SU-DHL-6 (cell line): ENCODE measurements at regions not wholly inside any gene's neighbourhood (a gene's known extent, or its start where the extent isn't known, plus 50 kb on each side); places are given as distances from the start of the nearest gene placed in this dataset.

Experiments used
- H2AFZ ChIP-seq: fragments of 200-600 bp; sonication (generic); 2 replicates; pipeline ENCODE4 v1.6.1; 2014; ENCODE audit warnings: low read depth, mild to moderate bottlenecking, moderate library complexity, mixed read lengths, antibody characterized with exemption, low read length; ENCODE audit not compliant: severe bottlenecking
- H3F3A ChIP-seq: fragments of 200-600 bp; shearing (Covaris generic); 2 replicates; pipeline ENCODE4 v1.6.0; 2016; ENCODE audit warnings: antibody characterized with exemption, mild to moderate bottlenecking; ENCODE audit not compliant: insufficient read depth
- H3K27ac ChIP-seq: fragments of 200-600 bp; sonication (generic); 2 replicates; pipeline ENCODE4 v1.5.1; 2016; ENCODE audit warnings: low read depth, mild to moderate bottlenecking, low read length, moderate library complexity, mixed read lengths
- H3K27me3 ChIP-seq: fragments of 200-600 bp; sonication (generic), shearing (Covaris generic); 2 replicates; pipeline ENCODE4 v1.6.0; 2014; ENCODE audit warnings: mild to moderate bottlenecking, low read length
- H3K36me3 ChIP-seq: fragments of 200-600 bp; sonication (generic); 2 replicates; pipeline ENCODE4 v1.6.1; 2014; ENCODE audit warnings: mild to moderate bottlenecking, low read length, mixed read lengths
- H3K4me2 ChIP-seq: fragments of 300-600, 200-600 bp; shearing (Covaris generic), sonication (generic); 2 replicates; pipeline ENCODE4 v1.6.0; 2014; ENCODE audit warnings: low read length, low read depth, mild to moderate bottlenecking; ENCODE audit not compliant: poor library complexity, severe bottlenecking
- H3K4me3 ChIP-seq: fragments of 200-600 bp; sonication (generic); 2 replicates; pipeline ENCODE4 v1.5.1; 2014; ENCODE audit warnings: antibody characterized with exemption, low read length, mild to moderate bottlenecking, mixed read lengths; ENCODE audit not compliant: insufficient read depth, poor library complexity, severe bottlenecking
- H3K79me2 ChIP-seq: fragments of 200-600 bp; sonication (generic); 2 replicates; pipeline ENCODE4 v1.6.1; 2014; ENCODE audit warnings: mild to moderate bottlenecking, low read length, moderate library complexity; ENCODE audit not compliant: insufficient read depth
- H3K9ac ChIP-seq: fragments of 200-600 bp; sonication (generic); 2 replicates; pipeline ENCODE4 v1.7.0; 2014; ENCODE audit warnings: mild to moderate bottlenecking, low read length
- H3K9me2 ChIP-seq: fragments of 200-600 bp; sonication (generic); replicated peaks from 2 replicates; pipeline ENCODE4 v1.6.1; 2014; ENCODE audit warnings: low read length; ENCODE audit not compliant: insufficient read depth
- H3K9me3 ChIP-seq: fragments of 200-600 bp; sonication (generic); 2 replicates; pipeline ENCODE4 v1.6.1; 2014; ENCODE audit warnings: low read length, mixed read lengths; ENCODE audit not compliant: insufficient read depth
- H4K20me1 ChIP-seq: fragments of 200-600 bp; sonication (generic); 2 replicates; pipeline ENCODE4 v1.6.1; 2014; ENCODE audit warnings: low read depth, mild to moderate bottlenecking, antibody characterized with exemption, low read length, moderate library complexity, mixed read lengths
- CTCF ChIP-seq: fragments of 200-600 bp; sonication (generic); IDR thresholded peaks from one replicate; pipeline ENCODE4 v1.5.1; 2017; ENCODE audit warnings: antibody characterized with exemption, mild to moderate bottlenecking, low read length, moderate library complexity; ENCODE audit not compliant: insufficient read depth, poor library complexity, severe bottlenecking
- EZH2phosphoT487 ChIP-seq: fragments of 200-600 bp; sonication (generic), shearing (Covaris generic); conservative IDR thresholded peaks from 2 replicates; pipeline ENCODE4 v1.6.1; 2018; ENCODE audit warnings: mild to moderate bottlenecking, antibody characterized with exemption, low read length, moderate library complexity, mixed read lengths

DNA sequence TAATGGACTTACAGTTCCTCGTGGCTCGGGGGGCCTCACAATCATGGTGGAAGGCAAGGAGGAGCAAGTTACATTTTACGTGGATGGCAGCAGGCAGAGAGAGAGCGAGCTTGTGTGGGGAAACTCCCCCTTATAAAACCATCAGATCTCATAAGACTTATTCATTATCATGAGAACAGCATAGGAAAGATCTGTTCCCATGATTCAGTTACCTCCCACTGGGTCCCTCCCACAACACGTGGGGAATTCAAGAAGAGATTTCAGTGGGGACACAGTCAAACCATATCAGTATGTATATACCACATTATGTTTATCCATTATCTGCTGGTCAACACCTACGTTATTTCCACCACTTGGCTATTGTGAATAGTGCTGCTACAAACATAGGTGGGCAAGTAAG is 352.3 kb upstream of the B3GALT2 start:
- Histone ChIP-seq H3F3A (peaks cover 34% of the 10 kb centered on the region), H2AFZ (no peak overlapping the region), H3K27me3 (no peaks in the 10 kb centered on the region), H3K4me2 (peak overlapping the region; percentile 89), H3K4me3 (no peak overlapping the region), H4K20me1 (no peaks in the 10 kb centered on the region), H3K79me2 (no peaks in the 10 kb centered on the region), H3K9ac (no peak overlapping the region), H3K9me2 (no peaks in the 10 kb centered on the region), H3K27ac (peak overlapping the region; percentile 89), H3K9me3 (no peaks in the 10 kb centered on the region), H3K36me3 (no peaks in the 10 kb centered on the region)
- TF ChIP-seq CTCF (no peak), EZH2phosphoT487 (no peak)

- Histone ChIP-seq H3K79me2 (no peaks in the 10 kb centered on the region), H3K27me3 (no peaks in the 10 kb centered on the region), H2AFZ (no peak overlapping the region), H3K9me3 (no peaks in the 10 kb centered on the region), H3K4me2 (peak overlapping the region; percentile 84), H3K4me3 (peak overlapping the region; percentile 28), H3K36me3 (no peaks in the 10 kb centered on the region), H3K9ac (no peak overlapping the region), H3F3A (peaks cover 34% of the 10 kb centered on the region), H3K27ac (peak overlapping the region; percentile 89), H4K20me1 (no peaks in the 10 kb centered on the region), H3K9me2 (no peaks in the 10 kb centered on the region)
- no peak for TF ChIP-seq CTCF
- no peak for TF ChIP-seq EZH2phosphoT487
Observed at GRCh38 chr1:193538003-193538354, 351.6 kb upstream of the B3GALT2 start.

DNA sequence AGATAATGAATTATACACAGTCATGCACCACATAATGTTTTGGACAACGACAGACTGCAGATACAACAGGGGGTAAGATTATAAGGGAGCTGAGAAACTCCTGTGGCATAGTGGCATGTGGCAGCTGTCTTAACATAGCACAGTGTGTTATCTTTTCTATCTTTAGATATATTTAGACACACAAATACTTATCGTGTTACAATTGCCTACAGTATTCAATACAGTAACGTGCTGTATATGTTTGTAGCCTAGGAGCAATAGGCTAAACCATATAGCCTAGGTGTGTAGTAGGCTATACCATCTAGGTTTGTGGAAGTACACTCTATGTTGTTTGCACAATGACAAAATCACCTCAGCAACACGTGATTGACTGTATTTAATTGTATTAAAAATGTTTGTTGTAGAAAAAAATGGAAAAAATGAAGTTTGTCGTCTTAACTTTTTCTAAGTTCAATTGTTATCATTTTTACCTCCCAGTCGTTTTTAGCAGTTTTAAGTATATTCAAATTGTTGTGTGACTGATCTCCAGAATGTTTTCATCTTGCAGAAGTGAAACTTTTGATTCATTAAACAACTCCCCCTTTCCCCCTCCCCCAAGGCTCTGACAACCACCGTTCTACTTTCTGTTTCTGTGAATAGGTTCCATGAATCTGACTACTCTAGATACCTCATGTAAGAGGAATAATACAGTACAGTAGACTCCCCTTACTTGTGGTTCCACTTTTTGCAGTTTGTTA is 351.0 kb upstream of the B3GALT2 start:
- H3K9me3 ChIP-seq, result no peaks in the 10 kb centered on the region
- peak overlapping the region; percentile 84 for H3K4me2 ChIP-seq
- peak overlapping the region; percentile 89 for H3K27ac ChIP-seq
- H3K9me2 ChIP-seq, result no peaks in the 10 kb centered on the region
- H2AFZ ChIP-seq, result peak overlapping the region; percentile 73
- H3K9ac ChIP-seq, result peak overlapping the region; percentile 47
- peak overlapping the region; percentile 41 for H3K4me3 ChIP-seq
- H3K27me3 ChIP-seq, result no peaks in the 10 kb centered on the region
- no peaks in the 10 kb centered on the region for H4K20me1 ChIP-seq
- H3K79me2 ChIP-seq, result no peaks in the 10 kb centered on the region
- H3K36me3 ChIP-seq, result no peaks in the 10 kb centered on the region
- peaks cover 34% of the 10 kb centered on the region for H3F3A ChIP-seq
- TF ChIP-seq CTCF (no peak), EZH2phosphoT487 (no peak)
